Transverse colon (tissue), 4 donors: ENCODE measurements at regions not wholly inside any gene's neighbourhood (a gene's known extent, or its start where the extent isn't known, plus 50 kb on each side); places are given as distances from the start of the nearest gene placed in this dataset.

Experiments
- DNase-seq: peaks from one replicate; pipeline ENCODE4 v3.0.0-alpha.2; 2019
- H3K27ac ChIP-seq, 4 donors: fragments of 200-600 bp; sonication (generic); 2 replicates each; pipeline ENCODE4 v1.5.1; 2016 to 2018; ENCODE audit warnings: inconsistent platforms in 4 of 4
- H3K27me3 ChIP-seq: fragments of 200-600 bp; sonication (generic); 2 replicates; pipeline ENCODE4 v1.5.1; 2017; ENCODE audit warnings: inconsistent platforms
- H3K36me3 ChIP-seq, 4 donors: fragments of 200-600 bp; sonication (generic); 2 replicates each; pipeline ENCODE4 v1.5.1; 2017 to 2019; ENCODE audit warnings: inconsistent platforms in 4 of 4
- H3K4me1 ChIP-seq, 4 donors: fragments of 200-600 bp; sonication (generic); 2 replicates each; pipeline ENCODE4 v1.5.1; 2017 to 2020; ENCODE audit warnings: inconsistent platforms in 4 of 4
- H3K4me3 ChIP-seq, 4 donors: fragments of 200-600 bp; sonication (generic); 1 replicate in 1 of 4; 2 replicates in 3 of 4; pipeline versions ENCODE4 v1.5.1 to v1.6.1; 2017 to 2019; ENCODE audit warnings: inconsistent platforms in 4 of 4
- H3K9me3 ChIP-seq, 2 donors: fragments of 200-600 bp; sonication (generic); 2 replicates each; pipeline ENCODE4 v1.5.1; 2017 to 2019; ENCODE audit warnings: inconsistent platforms in 2 of 2
- CTCF ChIP-seq, 5 experiments: fragments of 200-600 bp in 3 of 5; fragments of 450-650 bp in 2 of 5; sonication (generic) in 3 of 5; IDR thresholded peaks; 1 replicate in 2 of 5; 2 replicates in 3 of 5; pipeline ENCODE4 v1.5.1; 2016 to 2017; ENCODE audit warnings: antibody characterized with exemption in 5 of 5, inconsistent platforms in 3 of 5, mild to moderate bottlenecking in 2 of 5, moderate library complexity in 1 of 5
- EP300 ChIP-seq: sonication (generic); formaldehyde crosslinking; IDR thresholded peaks from one replicate; pipeline ENCODE4 v1.6.1; 2017; ENCODE audit warnings: antibody characterized with exemption, low read depth
- POLR2A ChIP-seq: fragments of 450-650 bp; IDR thresholded peaks from one replicate; pipeline ENCODE4 v1.6.1; 2016; ENCODE audit warnings: antibody characterized with exemption, mild to moderate bottlenecking, moderate library complexity
- POLR2AphosphoS5 ChIP-seq, 3 donors: sonication (generic); formaldehyde crosslinking; IDR thresholded peaks; one replicate each; pipeline ENCODE4 v1.6.1; 2016; ENCODE audit warnings: antibody characterized with exemption in 3 of 3
- WGBS, 2 donors: methylation state at CpG; one replicate each; pipeline ENCODE4 v1.1.5; 2018; ENCODE audit warnings: low coverage in 1 of 2; 5-methylcytosine and 5-hydroxymethylcytosine counted together
- in situ Hi-C, 4 donors: fragments of 200-750 bp; cut with MboI; loops; one replicate each; pipeline versions ENCODE4 v1.15.0 to v1.15.1; 2017; ENCODE audit warnings: low sequenced_read_pairs in 3 of 4, low pct_ligation_motif_present in 1 of 4, low pct_unique_long_range_greater_than_20kb in 1 of 4
- intact Hi-C: fragments of 100-400 bp; cut with DNase I; formaldehyde crosslinking; loops from one replicate; pipeline ENCODE4 v1.15.1; 2023; ENCODE audit warnings: low total_unique reads

DNA sequence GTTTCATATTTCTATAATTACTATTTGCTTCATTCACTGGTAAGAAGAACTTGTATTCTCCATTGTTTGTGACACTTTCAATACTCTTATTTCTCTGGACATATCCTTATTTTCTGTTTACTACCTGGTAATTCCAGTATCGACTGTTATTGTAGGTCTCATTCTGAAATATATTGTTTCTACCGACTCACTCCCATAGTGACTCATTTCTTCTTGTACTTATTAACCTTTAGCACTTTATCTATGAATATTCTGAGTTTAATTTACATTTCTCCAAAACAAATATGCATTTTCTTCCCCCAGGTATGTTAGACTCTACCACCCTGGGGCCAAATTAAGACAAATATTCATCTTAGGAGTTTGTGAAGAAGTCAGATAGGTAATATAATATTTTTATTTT lies 164.5 kb upstream of the BTBD3 start:
- WGBS, 2 donors, result 49 to 53% methylated on average over 2 of the region's 2 CpGs
- TF ChIP-seq EP300, result no peak
- no peak for TF ChIP-seq CTCF (IDR thresholded peaks at IDR 0.05)
- no peak for TF ChIP-seq POLR2A
- TF ChIP-seq POLR2AphosphoS5 (IDR thresholded peaks at IDR 0.05), result no peak
- DNase-seq, result no peak

DNA sequence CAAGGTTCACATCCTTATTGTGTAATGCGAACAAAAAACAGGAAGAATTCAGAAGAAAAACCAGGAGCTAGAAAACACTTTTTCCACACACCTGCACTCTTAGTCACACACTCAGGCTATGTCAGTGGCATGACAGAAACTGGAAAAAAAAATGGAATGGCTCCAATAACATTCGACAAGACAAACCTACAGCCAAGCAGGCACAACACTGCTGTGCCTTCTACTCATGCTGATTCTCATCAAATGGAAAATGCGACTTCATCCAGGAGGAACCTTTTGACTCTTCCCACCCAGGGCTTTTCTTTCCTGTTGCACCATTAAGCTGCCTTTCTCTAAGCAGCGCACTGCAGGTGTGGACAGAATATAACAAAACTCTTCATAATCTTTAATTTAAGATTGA lies 163.2 kb upstream of the BTBD3 start:
- WGBS, 2 donors, result 56 to 78% methylated on average over 4 of the region's 4 CpGs
- no peaks in the 10 kb centered on the region for H3K9me3 ChIP-seq
- no peaks in the 10 kb centered on the region for H3K27me3 ChIP-seq
- no peaks in the 10 kb centered on the region for H3K36me3 ChIP-seq
- H3K27ac ChIP-seq, result no peak overlapping the region
- in situ Hi-C loops, result no loop called here
- TF ChIP-seq EP300 (no peak), POLR2AphosphoS5 (IDR thresholded peaks at IDR 0.05) (no peak), CTCF (IDR thresholded peaks at IDR 0.05) (no peak), POLR2A (no peak)
- H3K4me1 ChIP-seq, result peaks cover 0 to 15% (median 5%) of the 10 kb centered on the region in 4 donors
- no peak overlapping the region for H3K4me3 ChIP-seq
- DNase-seq, result no peak
- intact Hi-C loops, result no loop called here

More for the DNA sequence above, 164.5 kb upstream of the BTBD3 start:
- intact Hi-C loops, result no loop called here
- Histone ChIP-seq H3K36me3 (no peaks in the 10 kb centered on the region), H3K27me3 (no peaks in the 10 kb centered on the region), H3K9me3 (no peaks in the 10 kb centered on the region), H3K27ac (no peak overlapping the region), H3K4me1 (peaks cover 0 to 15% (median 5%) of the 10 kb centered on the region in 4 donors), H3K4me3 (no peak overlapping the region)
- in situ Hi-C loops, result no loop called here

GRCh38 chr20:11755071-11755841 lies 162.4 kb upstream of the BTBD3 start:
- no peak for TF ChIP-seq EP300
- TF ChIP-seq POLR2AphosphoS5 (IDR thresholded peaks at IDR 0.05), result peak; percentile 11 to 53 (median 39)
- TF ChIP-seq CTCF (IDR thresholded peaks at IDR 0.05), result peak in 2 of 5 experiments; percentile 3 to 27
- no peak for TF ChIP-seq POLR2A
- in situ Hi-C loops, result no loop called here
- peaks cover 0 to 15% (median 5%) of the 10 kb centered on the region in 4 donors for H3K4me1 ChIP-seq
- peak overlapping the region in 1 of 4 donors; percentile 41 for H3K27ac ChIP-seq
- H3K27me3 ChIP-seq, result no peaks in the 10 kb centered on the region
- DNase-seq, result no peak
- H3K36me3 ChIP-seq, result no peaks in the 10 kb centered on the region
- intact Hi-C loops, result no loop called here
- no peaks in the 10 kb centered on the region for H3K9me3 ChIP-seq
- H3K4me3 ChIP-seq, result no peak overlapping the region
- 16 to 26% methylated on average over 6 of the region's 6 CpGs for WGBS, 2 donors

GRCh38 chr20:11761497-11761896 lies 156.2 kb upstream of the BTBD3 start:
- in situ Hi-C loops, result no loop called here
- Histone ChIP-seq H3K4me3 (no peak overlapping the region), H3K4me1 (no peaks in the 10 kb centered on the region), H3K9me3 (no peaks in the 10 kb centered on the region), H3K36me3 (no peaks in the 10 kb centered on the region), H3K27me3 (no peaks in the 10 kb centered on the region), H3K27ac (no peak overlapping the region)
- WGBS, 2 donors, result 61 to 76% methylated on average over 2 to 4 of the region's 4 CpGs
- intact Hi-C loops, result no loop called here
- TF ChIP-seq EP300 (no peak), CTCF (IDR thresholded peaks at IDR 0.05) (no peak), POLR2AphosphoS5 (IDR thresholded peaks at IDR 0.05) (no peak)
- DNase-seq, result no peak
